ENCODE measurements at regions not wholly inside any gene's neighbourhood (a gene's known extent, or its start where the extent isn't known, plus 50 kb on each side); places are given as distances from the start of the nearest gene placed in this dataset.

GRCh38 chr1:173409613-173410012 lies 67.5 kb upstream of the PRDX6 start:
- DNase-seq (ENCODE audit: low spot score): no peak
- Mint-ChIP-seq H3K27me3 (ENCODE audit: low read depth) (no peaks in the 10 kb centered on the region; the same call in 1 of the 2 replicates), H3K27ac (no peak overlapping the region; the same call in 1 of the 2 replicates), H3K36me3 (no peaks in the 10 kb centered on the region), H3K4me3 (no peak overlapping the region), H3K4me1 (peaks cover 6% of the 10 kb centered on the region), H3K9me3 (no peaks in the 10 kb centered on the region)
- ChIA-PET POLR2A (no interaction called here), CTCF (no interaction called here)
- TF ChIP-seq, protein P1, sequence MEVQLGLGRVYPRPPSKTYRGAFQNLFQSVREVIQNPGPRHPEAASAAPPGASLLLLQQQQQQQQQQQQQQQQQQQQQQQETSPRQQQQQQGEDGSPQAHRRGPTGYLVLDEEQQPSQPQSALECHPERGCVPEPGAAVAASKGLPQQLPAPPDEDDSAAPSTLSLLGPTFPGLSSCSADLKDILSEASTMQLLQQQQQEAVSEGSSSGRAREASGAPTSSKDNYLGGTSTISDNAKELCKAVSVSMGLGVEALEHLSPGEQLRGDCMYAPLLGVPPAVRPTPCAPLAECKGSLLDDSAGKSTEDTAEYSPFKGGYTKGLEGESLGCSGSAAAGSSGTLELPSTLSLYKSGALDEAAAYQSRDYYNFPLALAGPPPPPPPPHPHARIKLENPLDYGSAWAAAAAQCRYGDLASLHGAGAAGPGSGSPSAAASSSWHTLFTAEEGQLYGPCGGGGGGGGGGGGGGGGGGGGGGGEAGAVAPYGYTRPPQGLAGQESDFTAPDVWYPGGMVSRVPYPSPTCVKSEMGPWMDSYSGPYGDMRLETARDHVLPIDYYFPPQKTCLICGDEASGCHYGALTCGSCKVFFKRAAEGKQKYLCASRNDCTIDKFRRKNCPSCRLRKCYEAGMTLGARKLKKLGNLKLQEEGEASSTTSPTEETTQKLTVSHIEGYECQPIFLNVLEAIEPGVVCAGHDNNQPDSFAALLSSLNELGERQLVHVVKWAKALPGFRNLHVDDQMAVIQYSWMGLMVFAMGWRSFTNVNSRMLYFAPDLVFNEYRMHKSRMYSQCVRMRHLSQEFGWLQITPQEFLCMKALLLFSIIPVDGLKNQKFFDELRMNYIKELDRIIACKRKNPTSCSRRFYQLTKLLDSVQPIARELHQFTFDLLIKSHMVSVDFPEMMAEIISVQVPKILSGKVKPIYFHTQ (CRISPR knock-in tag; IDR thresholded peaks at IDR 0.05): no peak
- TF ChIP-seq, protein P2, sequence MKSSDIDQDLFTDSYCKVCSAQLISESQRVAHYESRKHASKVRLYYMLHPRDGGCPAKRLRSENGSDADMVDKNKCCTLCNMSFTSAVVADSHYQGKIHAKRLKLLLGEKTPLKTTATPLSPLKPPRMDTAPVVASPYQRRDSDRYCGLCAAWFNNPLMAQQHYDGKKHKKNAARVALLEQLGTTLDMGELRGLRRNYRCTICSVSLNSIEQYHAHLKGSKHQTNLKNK (CRISPR knock-in tag; IDR thresholded peaks at IDR 0.05): no peak
- TF ChIP-seq GABPB1 (CRISPR knock-in tag; IDR thresholded peaks at IDR 0.05) (no peak), FOXP1 (CRISPR knock-in tag; IDR thresholded peaks at IDR 0.05; ENCODE audit: borderline replicate concordance) (no peak), PRRX2 (CRISPR knock-in tag; IDR thresholded peaks at IDR 0.05) (no peak), NR3C1 (CRISPR knock-in tag; conservative IDR thresholded peaks at IDR 0.05; ENCODE audit: low read depth) (no peak), ELF4 (CRISPR knock-in tag; IDR thresholded peaks at IDR 0.05; ENCODE audit: low read depth) (no peak), ZBTB43 (CRISPR knock-in tag; IDR thresholded peaks at IDR 0.05) (no peak)
- TF ChIP-seq, protein P3, sequence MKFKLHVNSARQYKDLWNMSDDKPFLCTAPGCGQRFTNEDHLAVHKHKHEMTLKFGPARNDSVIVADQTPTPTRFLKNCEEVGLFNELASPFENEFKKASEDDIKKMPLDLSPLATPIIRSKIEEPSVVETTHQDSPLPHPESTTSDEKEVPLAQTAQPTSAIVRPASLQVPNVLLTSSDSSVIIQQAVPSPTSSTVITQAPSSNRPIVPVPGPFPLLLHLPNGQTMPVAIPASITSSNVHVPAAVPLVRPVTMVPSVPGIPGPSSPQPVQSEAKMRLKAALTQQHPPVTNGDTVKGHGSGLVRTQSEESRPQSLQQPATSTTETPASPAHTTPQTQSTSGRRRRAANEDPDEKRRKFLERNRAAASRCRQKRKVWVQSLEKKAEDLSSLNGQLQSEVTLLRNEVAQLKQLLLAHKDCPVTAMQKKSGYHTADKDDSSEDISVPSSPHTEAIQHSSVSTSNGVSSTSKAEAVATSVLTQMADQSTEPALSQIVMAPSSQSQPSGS (CRISPR knock-in tag; IDR thresholded peaks at IDR 0.05; ENCODE audit: borderline replicate concordance, low read depth): no peak
- no peak for ATAC-seq

GRCh38 chr1:173410133-173410793 lies 66.9 kb upstream of the PRDX6 start:
- Mint-ChIP-seq H3K27ac (no peak overlapping the region), H3K4me1 (peaks cover 6% of the 10 kb centered on the region), H3K4me3 (no peak overlapping the region), H3K27me3 (ENCODE audit: low read depth) (no peaks in the 10 kb centered on the region; the same call in 1 of the 2 replicates), H3K9me3 (no peaks in the 10 kb centered on the region), H3K36me3 (no peaks in the 10 kb centered on the region)
- ATAC-seq: no peak
- ChIA-PET CTCF (no interaction called here), POLR2A (no interaction called here)
- no peak for DNase-seq (ENCODE audit: low spot score)
- TF ChIP-seq, protein P4, sequence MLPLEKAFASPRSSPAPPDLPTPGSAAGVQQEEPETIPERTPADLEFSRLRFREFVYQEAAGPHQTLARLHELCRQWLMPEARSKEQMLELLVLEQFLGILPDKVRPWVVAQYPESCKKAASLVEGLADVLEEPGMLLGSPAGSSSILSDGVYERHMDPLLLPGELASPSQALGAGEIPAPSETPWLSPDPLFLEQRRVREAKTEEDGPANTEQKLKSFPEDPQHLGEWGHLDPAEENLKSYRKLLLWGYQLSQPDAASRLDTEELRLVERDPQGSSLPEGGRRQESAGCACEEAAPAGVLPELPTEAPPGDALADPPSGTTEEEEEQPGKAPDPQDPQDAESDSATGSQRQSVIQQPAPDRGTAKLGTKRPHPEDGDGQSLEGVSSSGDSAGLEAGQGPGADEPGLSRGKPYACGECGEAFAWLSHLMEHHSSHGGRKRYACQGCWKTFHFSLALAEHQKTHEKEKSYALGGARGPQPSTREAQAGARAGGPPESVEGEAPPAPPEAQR (CRISPR knock-in tag; IDR thresholded peaks at IDR 0.05): no peak
- no peak for TF ChIP-seq CBFB (CRISPR knock-in tag; IDR thresholded peaks at IDR 0.05; ENCODE audit: low read depth)
- TF ChIP-seq, protein P3 (CRISPR knock-in tag; IDR thresholded peaks at IDR 0.05; ENCODE audit: borderline replicate concordance, low read depth): no peak
- no peak for TF ChIP-seq ZNF281 (CRISPR knock-in tag; IDR thresholded peaks at IDR 0.05)
- TF ChIP-seq FOXK1 (CRISPR knock-in tag; IDR thresholded peaks at IDR 0.05): no peak
- no peak for TF ChIP-seq ATF1 (CRISPR knock-in tag; IDR thresholded peaks at IDR 0.05)
- TF ChIP-seq E2F5 (CRISPR knock-in tag; IDR thresholded peaks at IDR 0.05): no peak
- no peak for TF ChIP-seq HMGA2 (CRISPR knock-in tag; IDR thresholded peaks at IDR 0.05)
- no peak for TF ChIP-seq ZNF121 (CRISPR knock-in tag; IDR thresholded peaks at IDR 0.05)

Measured in WTC11 (cell line).